Activated B cell treated with CpG ODN at 0.5 μM for 24 hours (primary cell): ENCODE measurements at regions not wholly inside any gene's neighbourhood (a gene's known extent, or its start where the extent isn't known, plus 50 kb on each side); places are given as distances from the start of the nearest gene placed in this dataset.

ENCODE experiments used
- ATAC-seq: fragments of 200-7000 bp; cut with Tn5 transposase; one replicate; pipeline ENCODE4 v1.10.0; 2021; ENCODE audit warnings: low read depth, mild to moderate bottlenecking, moderate library complexity
- CTCF ChIA-PET: fragments of 350-600 bp; sonication (Branson Sonifier 250); formaldehyde crosslinking; loops from one replicate; lab custom pipeline; 2021; ENCODE audit warnings: antibody characterized with exemption; lab: Charles Lee
- POLR2A ChIA-PET: fragments of 350-600 bp; sonication (Branson Sonifier 250); formaldehyde crosslinking; loops from one replicate; lab custom pipeline; 2021; ENCODE audit warnings: antibody characterized with exemption; lab: Charles Lee
- DNase-seq: peaks from one replicate; pipeline ENCODE4 v3.0.0; 2022
- H3K27ac Mint-ChIP-seq: one replicate; pipeline ENCODE4 v1.8.0; 2020; ENCODE audit warnings: mixed read lengths
- H3K27me3 Mint-ChIP-seq: one replicate; pipeline ENCODE4 v1.8.0; 2021; ENCODE audit warnings: mixed read lengths
- H3K36me3 Mint-ChIP-seq: one replicate; pipeline ENCODE4 v1.8.0; 2021; ENCODE audit warnings: low read depth, mixed read lengths
- H3K4me1 Mint-ChIP-seq: one replicate; pipeline ENCODE4 v1.8.0; 2021; ENCODE audit warnings: mixed read lengths
- H3K4me3 Mint-ChIP-seq: one replicate; pipeline ENCODE4 v1.8.0; 2020; ENCODE audit warnings: mild to moderate bottlenecking, mixed read lengths
- H3K9me3 Mint-ChIP-seq: one replicate; pipeline ENCODE4 v1.8.0; 2020; ENCODE audit warnings: mixed read lengths
- intact Hi-C: fragments of 100-400 bp; cut with micrococcal nuclease; formaldehyde crosslinking; loops from one replicate; pipeline ENCODE4 v1.15.1; 2024
- TF ChIP-seq, protein P1 (sequence below): fragments of 200-600 bp; IDR thresholded peaks from one replicate; pipeline ENCODE4 v1.8.0; 2022; ENCODE audit warnings: antibody characterized with exemption, mild to moderate bottlenecking

DNA sequence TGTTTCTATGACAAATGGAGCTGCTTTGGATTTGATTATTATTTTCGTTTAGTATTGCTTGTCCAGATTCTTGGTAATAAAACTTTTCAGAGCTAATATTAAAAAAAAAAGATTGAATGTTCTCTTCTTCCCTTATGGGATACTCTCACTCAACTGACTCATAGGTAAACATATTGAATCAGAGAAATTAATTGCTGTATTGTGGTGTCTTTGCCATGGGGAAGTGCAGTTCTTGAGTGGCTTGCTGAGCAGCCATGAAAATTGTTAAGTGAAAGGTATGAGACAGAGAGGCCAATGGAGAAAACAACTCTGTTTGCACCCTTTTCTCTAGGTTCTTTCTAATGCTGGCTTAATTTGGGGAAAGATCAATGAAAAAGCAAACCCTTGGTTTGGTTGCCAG is 149.9 kb upstream of the HMHB1 start:
- ATAC-seq = no peak
- intact Hi-C loops = no loop called here
- TF ChIP-seq, protein P1, sequence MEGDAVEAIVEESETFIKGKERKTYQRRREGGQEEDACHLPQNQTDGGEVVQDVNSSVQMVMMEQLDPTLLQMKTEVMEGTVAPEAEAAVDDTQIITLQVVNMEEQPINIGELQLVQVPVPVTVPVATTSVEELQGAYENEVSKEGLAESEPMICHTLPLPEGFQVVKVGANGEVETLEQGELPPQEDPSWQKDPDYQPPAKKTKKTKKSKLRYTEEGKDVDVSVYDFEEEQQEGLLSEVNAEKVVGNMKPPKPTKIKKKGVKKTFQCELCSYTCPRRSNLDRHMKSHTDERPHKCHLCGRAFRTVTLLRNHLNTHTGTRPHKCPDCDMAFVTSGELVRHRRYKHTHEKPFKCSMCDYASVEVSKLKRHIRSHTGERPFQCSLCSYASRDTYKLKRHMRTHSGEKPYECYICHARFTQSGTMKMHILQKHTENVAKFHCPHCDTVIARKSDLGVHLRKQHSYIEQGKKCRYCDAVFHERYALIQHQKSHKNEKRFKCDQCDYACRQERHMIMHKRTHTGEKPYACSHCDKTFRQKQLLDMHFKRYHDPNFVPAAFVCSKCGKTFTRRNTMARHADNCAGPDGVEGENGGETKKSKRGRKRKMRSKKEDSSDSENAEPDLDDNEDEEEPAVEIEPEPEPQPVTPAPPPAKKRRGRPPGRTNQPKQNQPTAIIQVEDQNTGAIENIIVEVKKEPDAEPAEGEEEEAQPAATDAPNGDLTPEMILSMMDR = no peak
- POLR2A ChIA-PET = no interaction called here
- Mint-ChIP-seq H3K36me3 (no peaks in the 10 kb centered on the region), H3K27me3 (no peaks in the 10 kb centered on the region), H3K27ac (no peak overlapping the region), H3K4me1 (no peaks in the 10 kb centered on the region), H3K9me3 (no peaks in the 10 kb centered on the region), H3K4me3 (no peak overlapping the region)
- no peak for DNase-seq
- CTCF ChIA-PET = no interaction called here

- Mint-ChIP-seq H3K4me1 (no peaks in the 10 kb centered on the region), H3K4me3 (no peak overlapping the region), H3K27ac (no peak overlapping the region), H3K36me3 (no peaks in the 10 kb centered on the region), H3K9me3 (no peaks in the 10 kb centered on the region), H3K27me3 (no peaks in the 10 kb centered on the region)
- no peak for ATAC-seq
- TF ChIP-seq, protein P1 = no peak
- CTCF ChIA-PET = no interaction called here
- DNase-seq = no peak
- intact Hi-C loops = no loop called here
- POLR2A ChIA-PET = no interaction called here
These were observed 151.3 kb upstream of the HMHB1 start for GRCh38 chr5:143660625-143661024.

DNA sequence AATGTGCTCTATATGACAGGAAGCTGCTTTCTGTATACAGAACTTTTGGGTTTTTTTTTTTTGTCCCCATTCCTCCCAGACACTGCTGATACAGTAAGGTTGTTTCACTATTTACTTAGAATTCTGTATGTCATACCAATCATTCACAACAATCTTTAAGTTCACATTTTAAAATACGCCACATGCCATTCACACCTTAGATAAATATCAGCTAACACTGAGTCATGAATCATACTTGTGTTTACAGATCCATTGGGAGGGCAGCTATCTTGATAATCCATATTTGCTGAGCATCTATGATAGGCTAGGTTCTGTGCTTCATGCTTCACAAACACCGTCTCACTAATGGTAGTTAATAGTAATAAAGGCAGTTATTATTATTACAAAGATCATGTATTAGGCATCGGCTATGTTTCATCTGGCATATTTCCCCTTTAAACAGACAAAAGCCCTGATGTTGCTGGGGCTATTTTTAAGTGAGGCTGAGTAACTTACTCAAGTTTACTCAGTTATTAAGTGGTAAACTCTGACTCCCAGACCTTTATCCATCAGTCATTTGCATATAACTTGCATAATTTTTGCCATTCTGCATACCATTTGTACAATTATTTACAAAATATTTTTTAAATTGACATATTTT is 152.2 kb upstream of the HMHB1 start:
- DNase-seq (no peak), ATAC-seq (no peak)
- intact Hi-C loops = loop anchor here (5.0 kb wide), 1 partner anchor 42 kb away; no protein-coding TSS in a partner anchor
- Mint-ChIP-seq H3K27me3 (no peaks in the 10 kb centered on the region), H3K9me3 (no peaks in the 10 kb centered on the region), H3K36me3 (no peaks in the 10 kb centered on the region), H3K4me1 (no peaks in the 10 kb centered on the region), H3K4me3 (no peak overlapping the region), H3K27ac (no peak overlapping the region)
- TF ChIP-seq, protein P1 = no peak
- POLR2A ChIA-PET = interaction anchor here (0.7 kb wide), 1 partner anchor 491 kb away, joined by 3 read pairs; no protein-coding TSS in a partner anchor
- CTCF ChIA-PET = no interaction called here

GRCh38 chr5:143658956-143659355 is 153.0 kb upstream of the HMHB1 start:
- ChIA-PET POLR2A (no interaction called here), CTCF (no interaction called here)
- ATAC-seq = no peak
- no peak for DNase-seq
- Mint-ChIP-seq H3K36me3 (no peaks in the 10 kb centered on the region), H3K4me3 (no peak overlapping the region), H3K27ac (no peak overlapping the region), H3K27me3 (no peaks in the 10 kb centered on the region), H3K4me1 (no peaks in the 10 kb centered on the region), H3K9me3 (no peaks in the 10 kb centered on the region)
- TF ChIP-seq, protein P1 = no peak
- intact Hi-C loops = loop anchor here (5.0 kb wide), 1 partner anchor 42 kb away; no protein-coding TSS in a partner anchor

- no peaks in the 10 kb centered on the region for H3K27me3 Mint-ChIP-seq
- ATAC-seq = no peak
- no peak overlapping the region for H3K4me3 Mint-ChIP-seq
- DNase-seq = no peak
- TF ChIP-seq, protein P1 = no peak
- ChIA-PET CTCF (no interaction called here), POLR2A (no interaction called here)
- H3K4me1 Mint-ChIP-seq = no peaks in the 10 kb centered on the region
- H3K27ac Mint-ChIP-seq = no peak overlapping the region
- intact Hi-C loops = loop anchor here (5.0 kb wide), 1 partner anchor 40 kb away; no protein-coding TSS in a partner anchor
- H3K36me3 Mint-ChIP-seq = no peaks in the 10 kb centered on the region
- H3K9me3 Mint-ChIP-seq = no peaks in the 10 kb centered on the region
These were observed 154.2 kb upstream of the HMHB1 start for GRCh38 chr5:143657647-143658285.
